CD14-positive monocyte (primary cell): ENCODE measurements at regions not wholly inside any gene's neighbourhood (a gene's known extent, or its start where the extent isn't known, plus 50 kb on each side); places are given as distances from the start of the nearest gene placed in this dataset.
A peak's percentile ranks its signal among the peaks of the same experiment; 100 is the strongest.

Experiments used
- DNase-seq, 3 donors: peaks; one replicate each; pipeline ENCODE4 v3.0.0-alpha.2; 2011 to 2022
- H2AFZ ChIP-seq: 2 replicates; pipeline ENCODE4 v1.6.0; 2012; ENCODE audit warnings: mild to moderate bottlenecking, low read depth, low read length, inconsistent platforms; ENCODE audit not compliant: insufficient read depth, poor library complexity, severe bottlenecking
- H3K27ac ChIP-seq, 2 donors: 1 replicate in 1 of 2; 2 replicates in 1 of 2; pipeline ENCODE4 v1.5.1; 2012 to 2013; ENCODE audit warnings: low read length in 2 of 2, control low read depth in 1 of 2, inconsistent platforms in 1 of 2, low read depth in 1 of 2, mild to moderate bottlenecking in 1 of 2
- H3K27me3 ChIP-seq, 2 donors: one replicate each; pipeline versions ENCODE4 v1.6.0 to v1.6.1; 2011 to 2013; ENCODE audit warnings: low read length in 2 of 2; ENCODE audit not compliant: control insufficient read depth in 2 of 2, insufficient read depth in 2 of 2
- H3K36me3 ChIP-seq, 2 donors: replicated peaks in 1 of 2; 1 replicate in 1 of 2; 2 replicates in 1 of 2; pipeline versions ENCODE4 v1.5.1 to v1.6.1; 2012 to 2013; ENCODE audit warnings: low read length in 2 of 2, control low read depth in 1 of 2, inconsistent platforms in 1 of 2, mild to moderate bottlenecking in 1 of 2; ENCODE audit not compliant: insufficient read depth in 2 of 2, control insufficient read depth in 1 of 2
- H3K4me1 ChIP-seq, 2 donors: 1 replicate in 1 of 2; 2 replicates in 1 of 2; pipeline versions ENCODE4 v1.5.1 to v1.6.1; 2012 to 2013; ENCODE audit warnings: low read length in 2 of 2, control low read depth in 1 of 2, inconsistent platforms in 1 of 2, mild to moderate bottlenecking in 1 of 2, moderate library complexity in 1 of 2; ENCODE audit not compliant: insufficient read depth in 2 of 2, control insufficient read depth in 1 of 2
- H3K4me2 ChIP-seq: replicated peaks from 2 replicates; pipeline ENCODE3; 2012; ENCODE audit warnings: low read length, moderate library complexity, mild to moderate bottlenecking; ENCODE audit not compliant: poor library complexity, severe bottlenecking; ENCODE audit errors: extremely low read depth
- H3K4me3 ChIP-seq, 3 experiments: fragments of 200-600 bp in 1 of 3; sonication (generic) in 1 of 3; replicated peaks in 1 of 3; 1 replicate in 2 of 3; 2 replicates in 1 of 3; pipeline ENCODE4 v1.5.1; 2011 to 2013; ENCODE audit warnings: low read length in 3 of 3, mild to moderate bottlenecking in 3 of 3, control low read depth in 2 of 3, low read depth in 2 of 3, inconsistent platforms in 1 of 3, moderate library complexity in 1 of 3
- H3K79me2 ChIP-seq: 2 replicates; pipeline ENCODE4 v1.6.0; 2012; ENCODE audit warnings: mild to moderate bottlenecking, control low read depth, inconsistent platforms, low read length, moderate library complexity; ENCODE audit not compliant: insufficient read depth
- H3K9ac ChIP-seq: 2 replicates; pipeline ENCODE4 v1.6.0; 2017; ENCODE audit warnings: low read length, mild to moderate bottlenecking; ENCODE audit not compliant: insufficient read depth, poor library complexity, severe bottlenecking
- H3K9me3 ChIP-seq, 2 donors: replicated peaks in 1 of 2; 1 replicate in 1 of 2; 2 replicates in 1 of 2; pipeline versions ENCODE4 v1.5.1 to v1.6.1; 2012 to 2013; ENCODE audit warnings: low read length in 2 of 2, control low read depth in 1 of 2; ENCODE audit not compliant: control insufficient read depth in 1 of 2, insufficient read depth in 1 of 2
- H4K20me1 ChIP-seq: 2 replicates; pipeline ENCODE4 v1.6.0; 2012; ENCODE audit warnings: mild to moderate bottlenecking, low read length, control low read depth, moderate library complexity; ENCODE audit not compliant: insufficient read depth
- H3K27ac Mint-ChIP-seq, 7 donors: one replicate each; pipeline ENCODE4 v1.8.0; 2020; ENCODE audit warnings: mild to moderate bottlenecking in 7 of 7, mixed read lengths in 7 of 7, moderate library complexity in 6 of 7, inconsistent platforms in 2 of 7
- H3K27me3 Mint-ChIP-seq, 3 donors: one replicate each; pipeline ENCODE4 v1.8.0; 2021 to 2022; ENCODE audit warnings: low read depth in 3 of 3, mild to moderate bottlenecking in 3 of 3, mixed read lengths in 3 of 3, moderate library complexity in 3 of 3, inconsistent platforms in 1 of 3
- H3K36me3 Mint-ChIP-seq, 2 donors: one replicate each; pipeline ENCODE4 v1.8.0; 2020; ENCODE audit warnings: mixed read lengths in 2 of 2, inconsistent platforms in 1 of 2, mild to moderate bottlenecking in 1 of 2
- H3K4me1 Mint-ChIP-seq: one replicate; pipeline ENCODE4 v1.8.0; 2020; ENCODE audit warnings: mild to moderate bottlenecking, mixed read lengths
- H3K4me3 Mint-ChIP-seq, 2 donors: one replicate each; pipeline ENCODE4 v1.8.0; 2020; ENCODE audit warnings: mild to moderate bottlenecking in 2 of 2, mixed read lengths in 2 of 2, moderate library complexity in 1 of 2
- H3K9me3 Mint-ChIP-seq, 7 donors: one replicate each; pipeline ENCODE4 v1.8.0; 2020 to 2022; ENCODE audit warnings: mixed read lengths in 7 of 7, mild to moderate bottlenecking in 6 of 7, moderate library complexity in 6 of 7, inconsistent platforms in 2 of 7
- CTCF ChIP-seq: fragments of 200-600 bp; IDR thresholded peaks from one replicate; pipeline ENCODE4 v1.8.0; 2022; ENCODE audit warnings: antibody characterized with exemption, mild to moderate bottlenecking
- WGBS: methylation state at CpG from one replicate; pipeline ENCODE4 v1.1.5; 2013; ENCODE audit warnings: missing lambda C conversion rate; ENCODE audit not compliant: insufficient coverage; 5-methylcytosine and 5-hydroxymethylcytosine counted together
- intact Hi-C, 2 donors: fragments of 100-400 bp; cut with micrococcal nuclease; formaldehyde crosslinking; loops; one replicate each; pipeline versions ENCODE4 v1.15.0 to v1.15.1; 2023

- TF ChIP-seq CTCF: no peak
- no peak overlapping the region for H2AFZ ChIP-seq
- H3K36me3 ChIP-seq: no peaks in the 10 kb centered on the region
- peak overlapping the region in 1 of 3 experiments; percentile 23 for H3K4me3 ChIP-seq
- peak overlapping the region; percentile 94 to 99 for H3K27ac ChIP-seq
- H4K20me1 ChIP-seq: no peaks in the 10 kb centered on the region
- Mint-ChIP-seq H3K9me3 (peaks cover 0 to 3% (median 0%) of the 10 kb centered on the region in 7 donors), H3K4me3 (peak overlapping the region; percentile 39 to 78), H3K36me3 (peaks cover 4 to 8% of the 10 kb centered on the region in 2 donors), H3K4me1 (peaks cover 79% of the 10 kb centered on the region), H3K27me3 (peaks cover 0 to 10% (median 2%) of the 10 kb centered on the region in 3 donors), H3K27ac (peak overlapping the region; percentile 99 to 100 (median 99))
- H3K4me1 ChIP-seq: peaks cover 59 to 84% of the 10 kb centered on the region in 2 donors
- H3K27me3 ChIP-seq: no peaks in the 10 kb centered on the region
- H3K9me3 ChIP-seq: no peaks in the 10 kb centered on the region
- H3K79me2 ChIP-seq: no peaks in the 10 kb centered on the region
- peak overlapping the region; percentile 50 for H3K4me2 ChIP-seq
- peak; percentile 89 to 95 (median 94) for DNase-seq
- peak overlapping the region; percentile 66 for H3K9ac ChIP-seq
- 9% methylated on average over 12 of the region's 15 CpGs for WGBS
- intact Hi-C loops: loop anchor here (5.0 to 10.0 kb wide), 4 partner anchors 55 to 455 kb away; no protein-coding TSS in a partner anchor
Observed at GRCh38 chr4:38529189-38530115, 134.5 kb upstream of the KLF3 start.

GRCh38 chr4:38530486-38530885, 133.5 kb upstream of the KLF3 start:
- peak overlapping the region; percentile 99 to 100 (median 99) for H3K27ac Mint-ChIP-seq
- no peaks in the 10 kb centered on the region for H3K9me3 ChIP-seq
- H3K4me1 ChIP-seq: peaks cover 59 to 84% of the 10 kb centered on the region in 2 donors
- intact Hi-C loops: no loop called here
- H3K36me3 ChIP-seq: no peaks in the 10 kb centered on the region
- H3K27me3 ChIP-seq: no peaks in the 10 kb centered on the region
- peak overlapping the region in 1 of 2 donors; percentile 94 for H3K27ac ChIP-seq
- no peak overlapping the region for H2AFZ ChIP-seq
- H3K36me3 Mint-ChIP-seq: peaks cover 3 to 4% of the 10 kb centered on the region in 2 donors
- TF ChIP-seq CTCF: no peak
- peaks cover 0 to 7% (median 0%) of the 10 kb centered on the region in 7 donors for H3K9me3 Mint-ChIP-seq
- H3K4me2 ChIP-seq: no peak overlapping the region
- H3K4me1 Mint-ChIP-seq: peaks cover 76% of the 10 kb centered on the region
- DNase-seq: no peak
- peaks cover 0 to 13% (median 2%) of the 10 kb centered on the region in 3 donors for H3K27me3 Mint-ChIP-seq
- no CpG with 5 or more reads among the region's 1 CpG for WGBS
- no peak overlapping the region for H3K9ac ChIP-seq
- no peaks in the 10 kb centered on the region for H4K20me1 ChIP-seq
- H3K79me2 ChIP-seq: no peaks in the 10 kb centered on the region
- no peak overlapping the region for H3K4me3 Mint-ChIP-seq
- no peak overlapping the region for H3K4me3 ChIP-seq
